ENCODE measurements at regions not wholly inside any gene's neighbourhood (a gene's known extent, or its start where the extent isn't known, plus 50 kb on each side); places are given as distances from the start of the nearest gene placed in this dataset.

DNA sequence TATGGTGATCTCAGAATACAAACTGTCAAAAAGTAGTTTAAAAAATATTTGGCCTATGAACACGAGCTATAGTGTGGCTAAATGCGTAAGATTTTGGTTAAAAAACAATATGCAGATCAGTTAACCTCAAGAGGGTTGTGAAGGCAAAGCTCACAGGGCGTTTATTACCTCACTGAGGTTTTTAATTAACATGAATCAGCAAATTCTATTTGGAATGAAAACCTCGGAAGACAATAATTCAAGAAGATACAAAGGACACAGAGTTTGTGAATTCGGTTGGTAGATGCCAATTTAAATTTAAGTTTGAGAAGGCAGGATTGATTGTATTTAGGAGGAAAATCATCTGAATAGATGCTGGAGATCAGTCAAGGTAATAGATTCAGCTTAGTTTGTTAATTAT lies 1434.6 kb downstream of the C4orf33 start:
- DNase-seq (ENCODE audit: low spot score), result no peak
- Histone ChIP-seq H3K27ac (ENCODE audit: low read depth in 1 of 2, low read length in 2 of 2) (no peak overlapping the region), H3K4me3 (ENCODE audit: low read depth in 1 of 3, low read length in 3 of 3) (no peak overlapping the region), H3K27me3 (ENCODE audit: control insufficient read depth in 4 of 4, insufficient read depth in 4 of 4, low read length in 3 of 4) (no peaks in the 10 kb centered on the region), H3K4me1 (ENCODE audit: control insufficient read depth in 4 of 4, insufficient read depth in 4 of 4, low read length in 3 of 4) (no peaks in the 10 kb centered on the region), H3K9me3 (ENCODE audit: control insufficient read depth in 4 of 4, low read length in 3 of 4) (no peaks in the 10 kb centered on the region), H3K9ac (ENCODE audit: low read depth in 1 of 2, low read length in 2 of 2) (no peak overlapping the region), H3K36me3 (ENCODE audit: control insufficient read depth in 4 of 4, insufficient read depth in 3 of 4, low read depth in 1 of 4, low read length in 3 of 4) (no peaks in the 10 kb centered on the region)
- WGBS, result 60% methylated on average over 5 of the region's 5 CpGs
- TF ChIP-seq RAD21 (IDR thresholded peaks at IDR 0.05) (no peak), HNF4A (conservative IDR thresholded peaks at IDR 0.05) (no peak), HNF4G (IDR thresholded peaks at IDR 0.05) (no peak), GABPA (IDR thresholded peaks at IDR 0.05 in 1 of 2, conservative IDR thresholded peaks at IDR 0.05 in 1 of 2) (no peak), MAX (IDR thresholded peaks at IDR 0.05) (no peak), RXRA (IDR thresholded peaks at IDR 0.05) (no peak), ZBTB33 (IDR thresholded peaks at IDR 0.05) (no peak), FOXA1 (IDR thresholded peaks at IDR 0.05) (no peak)
- TF ChIP-seq, protein P1, sequence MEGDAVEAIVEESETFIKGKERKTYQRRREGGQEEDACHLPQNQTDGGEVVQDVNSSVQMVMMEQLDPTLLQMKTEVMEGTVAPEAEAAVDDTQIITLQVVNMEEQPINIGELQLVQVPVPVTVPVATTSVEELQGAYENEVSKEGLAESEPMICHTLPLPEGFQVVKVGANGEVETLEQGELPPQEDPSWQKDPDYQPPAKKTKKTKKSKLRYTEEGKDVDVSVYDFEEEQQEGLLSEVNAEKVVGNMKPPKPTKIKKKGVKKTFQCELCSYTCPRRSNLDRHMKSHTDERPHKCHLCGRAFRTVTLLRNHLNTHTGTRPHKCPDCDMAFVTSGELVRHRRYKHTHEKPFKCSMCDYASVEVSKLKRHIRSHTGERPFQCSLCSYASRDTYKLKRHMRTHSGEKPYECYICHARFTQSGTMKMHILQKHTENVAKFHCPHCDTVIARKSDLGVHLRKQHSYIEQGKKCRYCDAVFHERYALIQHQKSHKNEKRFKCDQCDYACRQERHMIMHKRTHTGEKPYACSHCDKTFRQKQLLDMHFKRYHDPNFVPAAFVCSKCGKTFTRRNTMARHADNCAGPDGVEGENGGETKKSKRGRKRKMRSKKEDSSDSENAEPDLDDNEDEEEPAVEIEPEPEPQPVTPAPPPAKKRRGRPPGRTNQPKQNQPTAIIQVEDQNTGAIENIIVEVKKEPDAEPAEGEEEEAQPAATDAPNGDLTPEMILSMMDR (IDR thresholded peaks at IDR 0.05; ENCODE audit: low read depth, low read length, missing input control), result no peak
- TF ChIP-seq, protein P2, sequence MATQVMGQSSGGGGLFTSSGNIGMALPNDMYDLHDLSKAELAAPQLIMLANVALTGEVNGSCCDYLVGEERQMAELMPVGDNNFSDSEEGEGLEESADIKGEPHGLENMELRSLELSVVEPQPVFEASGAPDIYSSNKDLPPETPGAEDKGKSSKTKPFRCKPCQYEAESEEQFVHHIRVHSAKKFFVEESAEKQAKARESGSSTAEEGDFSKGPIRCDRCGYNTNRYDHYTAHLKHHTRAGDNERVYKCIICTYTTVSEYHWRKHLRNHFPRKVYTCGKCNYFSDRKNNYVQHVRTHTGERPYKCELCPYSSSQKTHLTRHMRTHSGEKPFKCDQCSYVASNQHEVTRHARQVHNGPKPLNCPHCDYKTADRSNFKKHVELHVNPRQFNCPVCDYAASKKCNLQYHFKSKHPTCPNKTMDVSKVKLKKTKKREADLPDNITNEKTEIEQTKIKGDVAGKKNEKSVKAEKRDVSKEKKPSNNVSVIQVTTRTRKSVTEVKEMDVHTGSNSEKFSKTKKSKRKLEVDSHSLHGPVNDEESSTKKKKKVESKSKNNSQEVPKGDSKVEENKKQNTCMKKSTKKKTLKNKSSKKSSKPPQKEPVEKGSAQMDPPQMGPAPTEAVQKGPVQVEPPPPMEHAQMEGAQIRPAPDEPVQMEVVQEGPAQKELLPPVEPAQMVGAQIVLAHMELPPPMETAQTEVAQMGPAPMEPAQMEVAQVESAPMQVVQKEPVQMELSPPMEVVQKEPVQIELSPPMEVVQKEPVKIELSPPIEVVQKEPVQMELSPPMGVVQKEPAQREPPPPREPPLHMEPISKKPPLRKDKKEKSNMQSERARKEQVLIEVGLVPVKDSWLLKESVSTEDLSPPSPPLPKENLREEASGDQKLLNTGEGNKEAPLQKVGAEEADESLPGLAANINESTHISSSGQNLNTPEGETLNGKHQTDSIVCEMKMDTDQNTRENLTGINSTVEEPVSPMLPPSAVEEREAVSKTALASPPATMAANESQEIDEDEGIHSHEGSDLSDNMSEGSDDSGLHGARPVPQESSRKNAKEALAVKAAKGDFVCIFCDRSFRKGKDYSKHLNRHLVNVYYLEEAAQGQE (IDR thresholded peaks at IDR 0.05), result no peak
- TF ChIP-seq, protein P3, sequence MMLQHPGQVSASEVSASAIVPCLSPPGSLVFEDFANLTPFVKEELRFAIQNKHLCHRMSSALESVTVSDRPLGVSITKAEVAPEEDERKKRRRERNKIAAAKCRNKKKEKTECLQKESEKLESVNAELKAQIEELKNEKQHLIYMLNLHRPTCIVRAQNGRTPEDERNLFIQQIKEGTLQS (IDR thresholded peaks at IDR 0.05), result no peak

DNA sequence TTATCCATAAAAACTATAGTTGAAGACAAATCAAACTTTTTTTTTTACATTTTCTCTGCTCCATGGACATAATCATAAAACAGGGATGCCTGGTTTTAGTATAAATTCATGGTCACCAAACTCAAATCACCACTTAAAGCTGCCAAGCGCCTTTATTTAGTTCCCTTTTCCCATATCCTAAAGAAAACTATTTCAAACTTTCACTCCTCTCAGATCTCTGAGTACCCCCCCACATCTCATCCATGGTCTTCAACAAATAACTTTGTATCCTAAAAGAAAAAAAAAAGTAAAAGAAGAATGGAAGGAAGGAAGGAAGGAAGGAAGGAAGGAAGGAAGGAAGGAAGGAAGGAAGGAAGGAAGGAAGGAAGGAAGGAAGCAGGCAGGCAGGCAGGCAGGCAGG lies 1438.7 kb downstream of the C4orf33 start:
- Histone ChIP-seq H3K4me3 (ENCODE audit: low read depth in 1 of 3, low read length in 3 of 3) (no peak overlapping the region), H3K9me3 (ENCODE audit: control insufficient read depth in 4 of 4, low read length in 3 of 4) (no peaks in the 10 kb centered on the region), H3K4me1 (ENCODE audit: control insufficient read depth in 4 of 4, insufficient read depth in 4 of 4, low read length in 3 of 4) (no peaks in the 10 kb centered on the region), H3K27ac (ENCODE audit: low read depth in 1 of 2, low read length in 2 of 2) (no peak overlapping the region), H3K36me3 (ENCODE audit: control insufficient read depth in 4 of 4, insufficient read depth in 3 of 4, low read depth in 1 of 4, low read length in 3 of 4) (no peaks in the 10 kb centered on the region), H3K27me3 (ENCODE audit: control insufficient read depth in 4 of 4, insufficient read depth in 4 of 4, low read length in 3 of 4) (no peaks in the 10 kb centered on the region), H3K9ac (ENCODE audit: low read depth in 1 of 2, low read length in 2 of 2) (no peak overlapping the region)
- DNase-seq (ENCODE audit: low spot score), result no peak
- WGBS, result 63% methylated on average over 1 of the region's 1 CpG
- TF ChIP-seq FOXA2 (IDR thresholded peaks at IDR 0.05), result no peak
- no peak for TF ChIP-seq MAX (IDR thresholded peaks at IDR 0.05)
- no peak for TF ChIP-seq SP1 (IDR thresholded peaks at IDR 0.05)
- TF ChIP-seq, protein P3 (IDR thresholded peaks at IDR 0.05), result no peak
- TF ChIP-seq YY1 (IDR thresholded peaks at IDR 0.05), result no peak
- no peak for TF ChIP-seq ZBTB33 (IDR thresholded peaks at IDR 0.05)
- no peak for TF ChIP-seq GABPA (IDR thresholded peaks at IDR 0.05 in 1 of 2, conservative IDR thresholded peaks at IDR 0.05 in 1 of 2)
- TF ChIP-seq JUND (IDR thresholded peaks at IDR 0.05), result no peak
- TF ChIP-seq HNF4G (IDR thresholded peaks at IDR 0.05), result no peak
- no peak for TF ChIP-seq TAF1 (conservative IDR thresholded peaks at IDR 0.05)
- TF ChIP-seq, protein P1 (IDR thresholded peaks at IDR 0.05; ENCODE audit: low read depth, low read length, missing input control), result no peak
- no peak for TF ChIP-seq RXRA (IDR thresholded peaks at IDR 0.05)
- TF ChIP-seq NR2F2 (IDR thresholded peaks at IDR 0.05), result no peak
- TF ChIP-seq RAD21 (IDR thresholded peaks at IDR 0.05), result no peak
- TF ChIP-seq EGR1 (IDR thresholded peaks at IDR 0.05; ENCODE audit: low read depth in 2 of 2), result no peak
- TF ChIP-seq FOXA1 (IDR thresholded peaks at IDR 0.05), result no peak
- TF ChIP-seq HNF4A (conservative IDR thresholded peaks at IDR 0.05), result no peak
